Hepatic stellate cell (primary cell): ENCODE measurements at regions not wholly inside any gene's neighbourhood (a gene's known extent, or its start where the extent isn't known, plus 50 kb on each side); places are given as distances from the start of the nearest gene placed in this dataset.
"Not testable (repeated sequence)": the region's sequence is repeated elsewhere in the genome, so short reads cannot be mapped to it uniquely, and the experiment has no call there.

ENCODE experiments used
- DNase-seq: peaks from one replicate; pipeline ENCODE4 v3.0.0; 2011; ENCODE audit warnings: low spot score

DNA sequence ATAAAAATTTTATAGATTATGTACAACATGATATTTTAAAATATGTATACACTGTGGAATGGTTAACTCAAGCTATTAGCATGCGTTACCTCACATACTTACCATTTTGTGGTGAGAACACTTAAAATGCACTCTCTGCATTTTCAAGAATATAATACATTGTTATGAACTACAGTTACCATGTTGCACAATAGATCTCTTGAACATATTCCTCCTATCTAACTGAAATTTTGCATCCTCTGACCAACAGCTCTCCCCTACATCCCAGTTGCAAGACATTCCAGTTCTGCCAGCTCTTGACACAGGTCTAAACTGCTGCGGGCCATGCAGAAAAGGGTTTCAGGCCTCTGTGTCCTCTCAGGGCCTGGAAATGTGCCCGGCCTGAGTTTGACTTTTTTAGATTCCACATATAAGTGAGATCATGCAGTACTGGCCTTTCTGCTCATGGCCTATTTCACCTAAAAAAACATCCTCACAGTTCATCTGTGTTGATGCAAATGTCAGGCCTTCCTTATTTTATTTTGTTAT, 113.7 kb downstream of the CDCA7 start:
- no peak for DNase-seq

DNA sequence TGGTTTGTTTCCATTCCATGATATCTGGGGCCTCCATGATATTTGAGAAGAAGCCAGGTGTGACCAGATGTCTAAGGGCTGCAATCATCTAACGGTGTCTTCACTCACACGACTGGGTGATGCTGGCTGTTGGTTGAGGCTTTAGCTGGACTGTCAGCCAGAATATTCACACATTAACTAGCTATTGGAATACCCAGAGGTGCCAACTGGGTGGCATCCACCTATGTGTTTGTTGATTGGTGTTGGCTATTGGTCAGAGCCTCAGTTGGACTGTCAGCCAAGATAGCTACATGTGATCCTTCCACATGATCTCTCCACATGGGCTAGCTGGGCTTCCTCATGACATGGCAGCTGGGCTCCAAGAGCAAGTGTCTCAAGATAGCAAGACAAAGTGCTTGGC, 117.4 kb downstream of the CDCA7 start:
- DNase-seq = no peak

DNA sequence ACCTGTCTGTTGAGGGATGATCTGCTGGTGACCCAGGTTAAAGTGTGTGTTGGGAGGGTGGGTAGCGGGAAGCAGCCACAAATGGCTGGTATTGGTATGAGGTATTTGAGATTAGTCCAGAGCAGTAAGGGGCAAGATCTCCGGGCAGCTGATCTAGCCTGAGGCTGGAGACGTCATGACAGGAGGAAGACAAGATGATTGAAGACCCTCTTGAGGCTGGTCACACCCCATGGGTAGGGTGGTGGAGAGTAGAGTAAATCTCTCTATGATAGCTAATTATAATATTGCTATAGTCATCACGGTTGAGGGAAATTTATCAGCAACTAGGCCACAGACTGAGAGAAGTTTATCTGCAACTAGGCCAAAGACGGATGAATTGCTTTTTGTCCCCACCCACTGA, 128.5 kb downstream of the CDCA7 start:
- no peak for DNase-seq

DNA sequence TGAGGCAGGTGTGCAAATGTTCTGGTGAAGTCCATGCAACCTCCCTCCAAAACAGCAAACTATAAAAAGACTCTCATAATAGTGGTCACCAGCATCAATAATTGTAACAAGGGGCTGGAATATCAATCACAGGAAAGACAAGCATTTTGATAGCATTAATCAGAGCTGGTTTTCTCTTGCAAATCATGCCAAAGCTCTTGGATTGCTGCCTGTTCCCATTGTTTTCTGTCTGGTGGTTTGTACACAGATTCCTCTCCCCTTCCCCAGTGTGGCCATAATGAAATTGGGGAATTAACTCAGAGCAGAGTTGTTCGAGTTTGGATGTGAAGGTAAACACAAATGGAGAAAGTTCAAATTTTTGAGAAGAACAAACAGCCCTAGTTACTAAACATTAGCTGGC, 134.2 kb downstream of the CDCA7 start:
- no peak for DNase-seq

DNA sequence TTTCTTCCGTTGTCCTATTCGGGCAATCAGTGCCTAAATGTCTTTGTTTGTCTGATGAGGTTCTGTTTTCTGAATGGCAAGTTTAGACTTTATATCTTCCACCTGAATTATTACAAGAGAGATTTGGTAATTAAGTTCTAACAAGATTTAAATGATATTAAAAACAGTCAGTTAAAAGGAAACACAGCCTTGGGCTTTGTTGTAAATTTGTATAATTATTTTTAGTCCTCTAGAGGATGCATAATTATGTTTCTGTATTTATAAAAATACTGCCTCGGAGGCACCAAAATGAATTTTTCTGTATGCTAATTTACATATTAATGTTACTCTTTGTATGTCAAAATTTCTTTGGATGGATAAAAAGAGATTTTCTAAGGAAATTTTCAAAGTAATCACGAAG, 136.7 kb downstream of the CDCA7 start:
- no peak for DNase-seq

DNA sequence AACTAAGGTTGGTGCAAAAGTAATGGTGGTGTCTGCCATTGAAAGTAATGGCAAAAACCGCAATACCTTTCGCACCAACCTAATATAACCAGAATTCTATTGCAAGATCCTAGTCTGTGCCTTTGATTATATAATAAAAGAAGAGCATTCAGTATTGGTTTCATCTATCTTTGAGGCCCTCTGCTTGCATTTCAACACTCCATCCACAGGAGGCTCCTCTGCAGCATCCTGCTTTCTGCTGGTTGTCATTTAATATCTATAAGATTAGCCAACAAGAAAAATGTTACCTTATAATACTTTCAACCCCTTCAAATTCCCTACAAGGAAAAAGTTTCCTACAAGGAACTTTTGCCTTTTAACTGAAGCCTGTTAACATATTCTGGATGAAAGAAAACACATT, 139.2 kb downstream of the CDCA7 start:
- no peak for DNase-seq

DNA sequence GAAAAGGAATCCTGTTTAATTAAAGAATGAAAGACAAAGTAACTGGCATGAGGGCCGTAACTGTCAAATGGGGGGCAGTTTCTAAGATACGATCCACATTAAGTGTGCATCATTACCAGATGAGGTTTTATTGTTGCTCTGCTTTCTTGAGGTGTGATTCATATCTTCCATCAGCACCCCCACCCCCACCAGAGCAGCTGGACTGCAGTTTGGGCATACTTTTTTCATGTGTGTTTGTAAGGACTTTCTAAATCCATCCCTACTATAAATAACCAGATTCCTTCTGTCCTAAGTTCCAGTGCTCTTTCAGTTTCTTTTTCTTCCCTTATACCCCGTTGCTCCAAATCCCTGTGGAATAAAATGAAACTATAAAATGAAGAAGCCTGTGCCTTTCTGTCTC, 142.1 kb downstream of the CDCA7 start:
- peak; percentile 3 for DNase-seq

DNA sequence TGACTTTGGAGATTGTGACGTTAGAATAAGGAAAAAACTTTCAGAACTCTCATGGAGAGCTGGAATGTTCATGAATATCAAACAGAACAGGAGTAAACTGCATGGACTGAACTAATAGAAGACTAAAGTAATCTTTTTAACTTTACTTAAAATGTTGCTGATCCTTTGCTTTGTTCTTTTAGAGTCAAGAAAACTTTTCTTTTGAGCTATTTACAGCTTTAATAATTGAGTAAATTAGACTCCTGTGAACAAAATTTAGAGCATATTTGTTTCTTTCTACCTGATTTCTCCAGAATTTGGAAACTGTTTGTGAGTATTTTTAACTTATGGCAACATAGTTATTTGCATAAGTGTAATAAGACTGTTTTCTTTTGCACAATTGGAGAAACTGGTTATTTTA, 146.3 kb downstream of the CDCA7 start:
- DNase-seq = no peak

DNA sequence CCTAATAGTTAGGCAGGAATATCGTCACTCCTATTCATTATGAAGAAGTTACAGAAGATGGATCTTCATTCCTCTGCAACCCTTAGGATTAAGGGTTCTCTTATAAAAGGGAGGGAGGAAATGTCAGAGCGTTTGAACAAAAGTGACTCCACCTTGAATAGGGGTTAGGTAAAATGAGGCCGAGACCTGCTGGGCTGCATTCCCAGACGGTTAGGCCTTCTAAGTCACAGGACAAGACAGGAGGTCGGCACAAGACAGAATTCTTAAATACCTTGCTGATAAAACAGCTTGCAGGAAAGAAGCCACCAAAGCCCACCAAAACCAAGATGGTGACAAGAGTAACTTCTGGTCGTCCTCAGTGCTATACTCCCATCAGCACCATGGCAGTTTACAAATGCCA, 147.6 kb downstream of the CDCA7 start:
- DNase-seq = no peak

DNA sequence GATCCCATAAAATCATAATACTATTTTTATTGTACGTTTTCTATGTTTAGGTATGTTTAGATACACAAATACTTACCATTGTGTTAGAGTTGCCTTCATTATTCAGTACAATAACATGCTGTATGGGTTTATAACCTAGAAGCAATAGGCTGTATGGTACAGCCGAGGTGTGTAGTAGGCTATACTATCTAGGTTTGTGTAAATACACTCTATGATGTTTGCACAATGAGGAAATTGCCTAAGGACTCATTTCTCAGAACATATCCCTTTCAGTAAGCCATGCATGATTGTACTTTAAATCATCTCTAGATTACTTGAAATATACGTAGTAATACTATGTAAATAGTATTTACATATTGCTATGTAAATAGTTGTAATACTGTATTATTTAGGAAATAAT, 156.7 kb downstream of the CDCA7 start:
- no peak for DNase-seq

DNA sequence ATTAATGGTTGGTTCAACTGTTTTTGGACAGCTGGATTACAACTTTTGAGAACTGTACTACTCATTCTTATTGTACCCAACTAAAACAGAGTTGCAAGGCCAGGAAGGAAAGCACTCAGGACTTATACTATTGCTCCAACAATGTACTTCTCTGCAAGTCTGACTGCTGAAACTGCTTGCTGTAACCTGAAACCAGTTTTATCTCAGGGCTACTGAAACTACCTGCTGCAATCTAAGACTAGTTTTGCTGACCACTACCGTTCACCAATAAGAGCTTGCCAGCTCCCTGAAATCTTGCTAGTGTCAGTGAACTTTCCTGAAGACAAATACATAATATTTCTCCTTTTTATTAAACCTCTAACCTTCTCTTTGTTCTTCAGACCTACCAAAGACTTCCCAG, 157.3 kb downstream of the CDCA7 start:
- DNase-seq = no peak

DNA sequence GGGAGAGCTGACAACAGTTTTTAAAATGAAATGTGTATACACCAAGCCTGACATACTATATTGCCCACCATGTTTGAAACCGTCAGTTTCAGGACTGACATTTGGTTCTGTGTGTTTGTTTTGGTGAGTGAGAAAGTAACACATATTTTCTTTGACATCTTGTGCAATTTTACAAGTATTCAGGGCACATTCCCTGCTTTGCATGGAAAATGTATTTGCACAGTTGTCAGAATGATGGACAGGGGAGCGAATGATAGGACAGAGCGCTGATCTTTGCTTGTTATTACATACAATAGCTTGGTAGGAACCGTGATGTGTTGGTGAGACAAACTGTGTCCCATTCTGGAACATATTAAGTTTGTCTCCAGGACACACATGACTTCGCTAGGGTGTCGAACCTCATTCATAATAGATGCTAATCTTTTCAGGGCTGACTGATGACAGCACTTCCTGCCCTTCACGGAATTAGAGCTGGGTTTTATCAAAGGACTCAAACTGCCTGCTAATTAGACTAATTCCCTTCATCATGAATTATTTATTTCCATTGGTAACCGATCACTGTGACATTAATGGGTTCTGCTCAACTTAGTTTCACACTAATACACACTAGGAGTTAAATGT, 158.5 kb downstream of the CDCA7 start:
- DNase-seq = no peak

DNA sequence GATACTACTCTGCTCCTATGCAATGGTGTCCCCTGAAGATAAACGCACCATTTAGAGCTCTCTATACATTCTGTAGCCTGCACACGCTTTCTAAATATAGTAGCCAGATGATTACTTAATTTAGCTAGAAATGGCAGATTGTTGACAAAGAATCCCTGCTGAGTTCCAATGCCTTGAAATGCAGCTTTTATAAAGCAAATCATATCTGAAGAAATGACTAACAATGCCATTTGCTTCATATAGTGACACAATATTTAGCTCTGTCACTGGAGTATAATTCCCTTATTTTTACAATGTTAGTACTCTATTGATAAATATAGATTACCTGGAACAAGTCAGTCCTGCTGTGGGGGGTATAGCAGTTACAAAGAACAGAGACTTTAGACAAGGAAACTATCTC, 166.2 kb downstream of the CDCA7 start:
- DNase-seq = no peak

DNA sequence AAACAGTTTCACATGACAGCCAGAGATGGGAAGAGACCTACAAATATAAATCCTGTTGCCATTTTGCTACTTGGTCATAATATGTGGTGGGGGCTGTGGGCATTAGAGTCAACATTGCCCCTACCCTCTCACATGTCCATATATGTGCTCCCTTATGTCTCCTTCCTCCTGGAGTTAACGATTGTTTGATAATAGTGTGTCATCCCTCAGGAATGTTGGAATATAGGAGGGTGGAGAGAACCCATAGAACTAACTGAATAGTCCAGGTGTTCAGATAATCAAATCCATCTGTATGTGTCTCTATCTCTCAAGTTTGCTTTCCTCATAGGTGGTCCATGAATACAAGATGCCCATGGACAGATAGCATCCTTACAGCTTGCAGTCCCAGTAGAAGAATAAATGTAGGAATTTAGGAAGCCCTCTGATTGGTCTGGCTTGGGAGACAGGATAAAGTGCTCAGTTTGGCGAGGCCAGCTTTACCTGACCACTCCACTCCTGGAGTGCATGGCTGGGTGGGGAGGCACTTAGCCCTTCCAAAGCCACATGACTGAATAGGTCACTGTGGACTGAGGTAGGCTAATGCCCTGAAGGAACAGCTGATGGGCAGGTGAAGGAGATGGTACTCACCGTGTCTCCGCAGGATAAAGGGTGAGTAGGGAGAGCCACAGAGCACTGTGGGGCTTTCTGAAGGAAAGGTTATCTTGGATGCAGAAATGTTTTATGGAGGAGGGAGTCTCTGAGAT, 166.9 kb downstream of the CDCA7 start:
- no peak for DNase-seq

DNA sequence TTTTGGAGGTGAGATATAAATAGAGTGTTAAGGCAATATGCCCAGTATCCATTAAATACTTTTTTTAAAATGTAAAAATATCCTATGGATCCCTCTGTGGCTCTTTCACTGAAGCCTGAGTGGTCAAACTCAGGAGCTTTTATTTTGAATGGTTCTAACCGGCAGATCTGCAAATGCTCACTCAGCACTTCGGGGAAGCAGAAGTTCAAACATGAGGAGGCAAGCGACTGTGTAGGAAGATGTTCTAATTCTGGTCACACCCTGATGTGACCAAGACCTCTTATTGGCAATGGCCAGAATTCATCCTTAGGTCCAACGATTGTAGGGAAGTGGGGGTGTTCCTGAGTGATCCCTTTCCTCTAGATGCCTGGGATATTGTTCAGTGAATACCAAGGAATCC, 168.8 kb downstream of the CDCA7 start:
- no peak for DNase-seq

DNA sequence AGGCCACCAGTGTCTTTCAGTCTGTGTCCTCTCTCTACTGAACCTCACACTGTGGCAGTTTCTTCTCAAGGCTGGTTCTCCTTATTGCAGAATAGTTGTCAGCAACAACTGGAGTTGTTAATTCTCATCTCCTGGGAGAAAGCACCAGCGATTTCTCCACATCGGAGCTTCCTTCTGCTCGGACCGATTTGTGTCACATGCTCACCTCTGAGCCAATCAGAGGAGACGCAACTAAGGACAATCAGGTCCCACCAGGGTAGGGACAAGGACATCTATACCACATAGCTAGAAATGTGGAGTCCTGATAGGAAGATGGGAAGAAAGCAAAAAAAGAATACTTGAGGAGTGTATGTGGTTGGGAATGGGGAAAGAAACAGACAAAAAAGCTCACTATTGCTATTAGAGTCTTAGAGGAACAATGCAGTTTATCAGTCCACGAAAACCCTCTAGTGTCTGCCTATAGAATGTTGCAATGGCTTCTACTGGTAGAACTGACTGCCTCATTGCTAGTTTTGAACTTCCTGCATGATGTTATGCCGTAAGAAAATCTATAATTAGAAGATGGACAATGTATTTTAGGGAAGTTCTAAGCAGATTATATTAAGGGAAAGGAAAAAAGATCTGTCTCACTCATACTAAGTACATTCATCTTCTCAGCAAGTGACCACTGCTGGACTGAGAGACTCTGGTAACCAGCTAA, 169.7 kb downstream of the CDCA7 start:
- DNase-seq = no peak

DNA sequence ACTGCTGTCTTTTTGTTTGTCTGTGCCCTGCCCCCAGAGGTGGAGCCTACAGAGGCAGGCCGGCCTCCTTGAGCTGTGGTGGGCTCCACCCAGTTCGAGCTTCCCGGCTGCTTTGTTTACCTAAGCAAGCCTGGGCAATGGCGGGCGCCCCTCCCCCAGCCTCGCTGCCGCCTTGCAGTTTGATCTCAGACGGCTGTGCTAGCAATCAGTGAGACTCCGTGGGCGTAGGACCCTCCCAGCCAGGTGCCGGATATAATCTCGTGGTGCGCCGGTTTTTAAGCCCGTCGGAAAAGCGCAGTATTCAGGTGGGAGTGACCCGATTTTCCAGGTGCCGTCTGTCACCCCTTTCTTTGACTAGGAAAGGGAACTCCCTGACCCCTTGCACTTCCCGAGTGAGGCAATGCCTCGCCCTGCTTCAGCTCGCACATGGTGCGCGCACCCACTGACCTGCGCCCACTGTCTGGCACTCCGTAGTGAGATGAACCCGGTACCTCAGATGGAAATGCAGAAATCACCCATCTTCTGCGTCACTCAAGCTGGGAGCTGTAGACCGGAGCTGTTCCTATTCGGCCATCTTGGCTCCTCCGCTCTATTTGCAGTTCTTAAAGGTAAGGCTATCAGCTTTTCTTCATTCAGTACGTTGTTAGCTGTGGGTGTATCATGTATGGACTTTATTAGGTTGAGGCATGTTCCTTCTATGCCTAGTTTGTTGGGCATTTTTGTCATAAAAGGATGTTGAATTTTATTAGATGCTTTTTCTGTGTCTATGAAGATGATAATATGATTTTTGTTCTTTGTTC, 178.3 kb downstream of the CDCA7 start:
- not testable (repeated sequence) for DNase-seq

DNA sequence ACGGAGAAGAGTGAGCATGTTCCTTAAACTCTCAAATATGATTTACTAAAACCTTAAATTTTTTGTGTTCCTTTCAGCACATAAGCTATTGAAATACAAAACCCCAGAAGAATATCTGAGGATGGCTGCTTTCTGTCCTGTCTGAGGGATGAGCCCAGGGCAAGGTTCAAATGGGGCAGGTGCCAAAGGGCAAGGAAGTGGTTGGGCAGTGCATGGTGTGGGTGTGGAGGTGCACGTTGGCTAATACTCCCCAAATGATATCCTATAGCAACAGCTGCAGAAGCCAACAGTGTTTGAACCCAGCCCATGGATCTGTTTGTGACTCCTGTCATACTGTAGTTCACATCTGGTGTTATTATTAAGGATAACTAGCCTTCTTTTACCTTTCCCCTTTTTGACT, 183.0 kb downstream of the CDCA7 start:
- DNase-seq = no peak

DNA sequence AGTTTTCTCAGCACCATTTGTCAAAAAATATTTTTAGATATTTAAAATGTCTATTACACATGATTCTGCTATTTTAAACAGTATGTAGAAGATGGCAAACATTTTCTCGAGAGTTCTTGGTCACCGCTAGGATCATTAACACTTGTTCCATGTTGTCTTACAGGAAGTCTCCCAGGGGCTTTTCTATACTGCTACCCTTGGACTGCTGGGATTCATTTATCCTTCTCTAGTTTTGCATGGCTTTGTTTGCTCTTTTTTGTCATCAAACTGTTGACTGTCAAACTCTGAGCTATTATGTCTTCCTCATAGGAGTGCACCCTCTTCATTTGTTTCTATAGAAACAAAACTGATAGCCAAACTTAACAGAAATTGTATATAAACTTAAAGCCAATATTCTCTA, 184.9 kb downstream of the CDCA7 start:
- no peak for DNase-seq

DNA sequence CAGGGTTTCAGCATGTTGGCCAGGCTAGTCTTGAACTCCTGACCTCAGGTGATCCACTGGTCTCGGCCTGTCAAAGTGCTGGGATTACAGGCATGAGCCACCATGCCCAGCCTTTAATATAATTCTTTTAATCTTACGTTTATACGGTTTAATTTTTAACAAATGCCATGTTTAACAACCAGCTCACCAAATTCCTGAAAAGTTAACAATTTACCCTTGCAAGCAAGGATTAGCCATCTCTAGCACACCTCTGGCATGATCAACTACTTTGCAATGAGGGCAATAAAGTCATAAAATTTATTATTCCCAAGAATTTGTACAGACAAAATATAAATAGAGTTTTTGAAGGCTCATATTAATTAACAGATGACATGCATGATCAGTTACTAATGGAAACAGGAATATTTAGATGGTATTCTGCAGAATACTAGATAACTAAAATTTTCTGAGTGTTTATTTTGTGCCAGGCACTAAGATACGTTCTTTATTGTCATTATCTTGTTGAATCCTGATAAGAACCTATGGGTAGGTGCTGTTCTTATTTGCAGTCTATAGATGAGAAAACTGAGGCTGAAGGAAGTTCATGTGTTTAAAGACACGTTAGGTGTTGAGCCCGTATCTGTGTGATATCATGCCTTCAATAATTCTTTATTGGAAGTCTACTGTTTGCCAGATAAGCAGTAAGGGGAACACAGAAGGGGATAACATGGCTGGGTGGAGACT, 190.1 kb downstream of the CDCA7 start:
- DNase-seq = no peak

DNA sequence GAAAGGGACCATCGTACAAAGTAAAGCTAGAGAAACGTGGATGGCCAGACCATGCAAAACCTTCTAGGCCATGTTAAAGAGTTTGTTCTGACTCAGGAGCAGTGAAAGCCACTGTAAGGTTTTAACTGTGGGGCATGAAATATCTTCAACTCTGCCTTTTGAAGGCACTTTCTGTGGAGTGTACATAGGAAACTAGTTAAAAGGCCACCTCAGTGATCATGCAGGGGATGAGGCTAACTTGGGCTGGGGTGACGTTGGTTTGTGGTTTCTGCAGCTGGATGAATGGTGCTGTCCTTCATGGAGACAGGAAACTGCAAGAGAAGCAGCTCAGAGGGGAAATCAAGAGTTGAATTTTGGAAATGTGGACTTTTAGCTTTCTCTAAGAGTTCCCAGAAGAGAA, 190.7 kb downstream of the CDCA7 start:
- no peak for DNase-seq

DNA sequence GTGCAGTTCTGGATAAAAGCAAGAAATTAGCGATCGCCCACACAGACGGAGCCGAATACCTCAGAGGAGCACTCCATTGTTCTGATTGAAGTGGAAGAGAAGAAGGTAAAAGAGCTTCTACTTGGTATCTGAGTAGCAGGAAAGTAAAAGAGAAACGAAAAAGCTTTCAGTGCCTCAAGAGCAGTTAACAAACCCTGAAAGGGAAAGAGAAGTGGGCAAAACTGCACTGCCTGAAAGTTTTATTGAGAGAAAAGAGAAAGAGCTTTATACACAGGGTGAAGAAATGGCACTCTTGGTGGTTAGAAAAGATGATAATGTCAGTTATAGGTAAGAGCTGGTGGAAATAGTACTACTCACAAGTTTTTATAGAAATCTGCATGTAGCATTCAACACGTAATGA, 192.8 kb downstream of the CDCA7 start:
- no peak for DNase-seq
